HL-60 (cell line): ENCODE measurements at regions not wholly inside any gene's neighbourhood (a gene's known extent, or its start where the extent isn't known, plus 50 kb on each side); places are given as distances from the start of the nearest gene placed in this dataset.

Source experiments
- DNase-seq, 2 experiments: peaks; one replicate each; pipeline ENCODE4 v3.0.0-alpha.2; 2010 to 2020; ENCODE audit warnings: low read depth in 1 of 2, low spot score in 1 of 2
- H3K27ac ChIP-seq: fragments of 250-450 bp; sonication (Bioruptor Pico); replicated peaks from 2 replicates; pipeline ENCODE4 v1.5.1; 2020; ENCODE audit warnings: mild to moderate bottlenecking, moderate library complexity
- H3K27me3 ChIP-seq: fragments of 250-450 bp; sonication (Bioruptor Pico); 2 replicates; pipeline ENCODE4 v1.5.1; 2021; ENCODE audit warnings: mild to moderate bottlenecking, moderate library complexity; ENCODE audit not compliant: insufficient read depth, poor library complexity, severe bottlenecking
- H3K4me3 ChIP-seq: replicated peaks from 2 replicates; pipeline ENCODE4 v1.5.1; 2011; ENCODE audit warnings: mild to moderate bottlenecking, control low read depth, low read length; ENCODE audit not compliant: insufficient read depth
- GABPA ChIP-seq: IDR thresholded peaks from 2 replicates; pipeline ENCODE4 v1.6.1; 2012; ENCODE audit warnings: low read depth
- POLR2AphosphoS5 ChIP-seq: IDR thresholded peaks from 2 replicates; pipeline ENCODE4 v1.6.1; 2012; ENCODE audit warnings: low read depth
- SPI1 ChIP-seq: IDR thresholded peaks from 2 replicates; pipeline ENCODE4 v1.6.1; 2012; ENCODE audit warnings: low read depth, mild to moderate bottlenecking, borderline replicate concordance
- TF ChIP-seq, protein P1 (sequence below): IDR thresholded peaks from 2 replicates; pipeline ENCODE4 v1.6.1; 2012; ENCODE audit warnings: low read depth; ENCODE audit not compliant: insufficient replicate concordance
- TF ChIP-seq, protein P2 (sequence below): IDR thresholded peaks from one replicate; pipeline ENCODE4 v1.5.1; 2011; ENCODE audit warnings: low read length, control low read depth, inconsistent platforms; ENCODE audit not compliant: insufficient read depth

DNA sequence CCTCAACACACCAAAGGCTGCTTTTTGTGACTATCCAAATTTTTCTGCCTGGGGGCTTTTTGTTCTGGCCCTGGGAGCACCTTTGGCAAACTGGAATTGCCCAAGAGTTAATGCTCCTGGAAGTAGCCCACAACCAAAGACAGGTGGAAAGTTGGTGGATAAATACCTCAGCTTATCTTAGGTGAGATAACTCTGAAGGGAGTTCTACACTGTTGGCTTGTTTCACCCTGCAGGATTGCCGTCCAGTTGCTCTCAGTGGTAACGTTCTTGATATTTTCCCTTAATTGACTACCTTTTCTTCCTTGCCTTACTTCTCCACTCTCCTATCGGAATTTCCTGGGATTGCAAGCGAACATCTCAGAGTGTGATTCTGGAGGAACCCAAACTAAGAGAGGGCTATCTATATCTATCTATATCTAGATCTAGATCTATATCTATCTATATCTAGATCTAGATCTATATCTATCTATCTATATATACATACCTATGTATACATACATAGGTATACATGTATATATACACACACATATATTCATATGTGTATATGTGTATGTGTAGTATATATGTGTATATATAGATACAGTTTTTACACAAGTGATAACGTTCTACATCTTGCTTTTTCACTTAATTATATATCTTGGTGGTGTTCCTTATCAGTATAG is 82.6 kb upstream of the DHX15 start:
- DNase-seq, result no peak
- TF ChIP-seq GABPA, result no peak
- TF ChIP-seq, protein P1, sequence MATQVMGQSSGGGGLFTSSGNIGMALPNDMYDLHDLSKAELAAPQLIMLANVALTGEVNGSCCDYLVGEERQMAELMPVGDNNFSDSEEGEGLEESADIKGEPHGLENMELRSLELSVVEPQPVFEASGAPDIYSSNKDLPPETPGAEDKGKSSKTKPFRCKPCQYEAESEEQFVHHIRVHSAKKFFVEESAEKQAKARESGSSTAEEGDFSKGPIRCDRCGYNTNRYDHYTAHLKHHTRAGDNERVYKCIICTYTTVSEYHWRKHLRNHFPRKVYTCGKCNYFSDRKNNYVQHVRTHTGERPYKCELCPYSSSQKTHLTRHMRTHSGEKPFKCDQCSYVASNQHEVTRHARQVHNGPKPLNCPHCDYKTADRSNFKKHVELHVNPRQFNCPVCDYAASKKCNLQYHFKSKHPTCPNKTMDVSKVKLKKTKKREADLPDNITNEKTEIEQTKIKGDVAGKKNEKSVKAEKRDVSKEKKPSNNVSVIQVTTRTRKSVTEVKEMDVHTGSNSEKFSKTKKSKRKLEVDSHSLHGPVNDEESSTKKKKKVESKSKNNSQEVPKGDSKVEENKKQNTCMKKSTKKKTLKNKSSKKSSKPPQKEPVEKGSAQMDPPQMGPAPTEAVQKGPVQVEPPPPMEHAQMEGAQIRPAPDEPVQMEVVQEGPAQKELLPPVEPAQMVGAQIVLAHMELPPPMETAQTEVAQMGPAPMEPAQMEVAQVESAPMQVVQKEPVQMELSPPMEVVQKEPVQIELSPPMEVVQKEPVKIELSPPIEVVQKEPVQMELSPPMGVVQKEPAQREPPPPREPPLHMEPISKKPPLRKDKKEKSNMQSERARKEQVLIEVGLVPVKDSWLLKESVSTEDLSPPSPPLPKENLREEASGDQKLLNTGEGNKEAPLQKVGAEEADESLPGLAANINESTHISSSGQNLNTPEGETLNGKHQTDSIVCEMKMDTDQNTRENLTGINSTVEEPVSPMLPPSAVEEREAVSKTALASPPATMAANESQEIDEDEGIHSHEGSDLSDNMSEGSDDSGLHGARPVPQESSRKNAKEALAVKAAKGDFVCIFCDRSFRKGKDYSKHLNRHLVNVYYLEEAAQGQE, result no peak
- TF ChIP-seq, protein P2, sequence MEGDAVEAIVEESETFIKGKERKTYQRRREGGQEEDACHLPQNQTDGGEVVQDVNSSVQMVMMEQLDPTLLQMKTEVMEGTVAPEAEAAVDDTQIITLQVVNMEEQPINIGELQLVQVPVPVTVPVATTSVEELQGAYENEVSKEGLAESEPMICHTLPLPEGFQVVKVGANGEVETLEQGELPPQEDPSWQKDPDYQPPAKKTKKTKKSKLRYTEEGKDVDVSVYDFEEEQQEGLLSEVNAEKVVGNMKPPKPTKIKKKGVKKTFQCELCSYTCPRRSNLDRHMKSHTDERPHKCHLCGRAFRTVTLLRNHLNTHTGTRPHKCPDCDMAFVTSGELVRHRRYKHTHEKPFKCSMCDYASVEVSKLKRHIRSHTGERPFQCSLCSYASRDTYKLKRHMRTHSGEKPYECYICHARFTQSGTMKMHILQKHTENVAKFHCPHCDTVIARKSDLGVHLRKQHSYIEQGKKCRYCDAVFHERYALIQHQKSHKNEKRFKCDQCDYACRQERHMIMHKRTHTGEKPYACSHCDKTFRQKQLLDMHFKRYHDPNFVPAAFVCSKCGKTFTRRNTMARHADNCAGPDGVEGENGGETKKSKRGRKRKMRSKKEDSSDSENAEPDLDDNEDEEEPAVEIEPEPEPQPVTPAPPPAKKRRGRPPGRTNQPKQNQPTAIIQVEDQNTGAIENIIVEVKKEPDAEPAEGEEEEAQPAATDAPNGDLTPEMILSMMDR, result no peak
- TF ChIP-seq POLR2AphosphoS5, result no peak
- no peak for TF ChIP-seq SPI1
- no peaks in the 10 kb centered on the region for H3K27me3 ChIP-seq

DNA sequence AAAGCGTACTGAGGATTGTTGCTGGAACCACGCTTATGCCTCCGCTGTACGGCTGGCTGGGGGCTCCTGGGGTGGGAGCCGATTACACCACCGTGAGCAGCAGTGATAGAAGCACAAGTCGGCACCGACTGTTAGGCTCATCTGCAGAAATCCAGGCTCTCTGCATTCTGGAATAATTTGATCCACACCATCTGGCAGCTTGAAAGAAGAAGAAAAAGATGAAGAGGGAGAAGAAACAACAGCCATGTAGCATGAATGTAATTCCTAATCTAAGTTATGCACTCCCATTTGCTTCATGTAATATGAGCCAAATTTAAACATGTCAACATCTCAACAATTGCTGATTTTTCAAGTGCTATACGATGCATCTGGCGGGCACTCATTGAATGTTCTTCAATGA is 84.6 kb upstream of the DHX15 start:
- TF ChIP-seq POLR2AphosphoS5 (no peak), SPI1 (no peak), GABPA (no peak)
- TF ChIP-seq, protein P2, result no peak
- TF ChIP-seq, protein P1, result no peak
- H3K27ac ChIP-seq, result no peak overlapping the region
- no peaks in the 10 kb centered on the region for H3K27me3 ChIP-seq
- H3K4me3 ChIP-seq, result no peak overlapping the region
- no peak for DNase-seq

More for the DNA sequence above, 82.6 kb upstream of the DHX15 start:
- no peak overlapping the region for H3K4me3 ChIP-seq
- H3K27ac ChIP-seq, result no peak overlapping the region

DNA sequence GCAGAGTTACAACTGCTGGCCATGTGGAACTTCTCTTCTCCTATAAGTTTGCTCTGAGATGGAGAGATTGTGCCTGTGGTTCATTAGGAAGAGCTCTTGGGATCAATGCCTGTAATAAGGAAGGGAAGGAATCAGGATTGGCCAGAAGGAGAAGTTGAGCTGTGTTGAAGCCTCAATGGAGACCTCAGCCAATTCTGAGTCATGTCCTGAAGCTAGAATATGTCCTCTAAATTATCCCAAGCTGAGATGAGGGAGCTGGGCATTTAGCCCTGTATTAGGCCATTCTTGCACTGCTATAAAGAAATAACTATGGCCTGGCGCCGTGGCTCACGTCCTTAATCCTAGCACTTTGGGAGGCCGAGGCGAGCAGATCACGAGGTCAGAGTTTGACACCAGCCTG is 85.4 kb upstream of the DHX15 start:
- H3K4me3 ChIP-seq, result no peak overlapping the region
- DNase-seq, result no peak
- no peak for TF ChIP-seq SPI1
- TF ChIP-seq, protein P2, result no peak
- no peaks in the 10 kb centered on the region for H3K27me3 ChIP-seq
- H3K27ac ChIP-seq, result no peak overlapping the region

DNA sequence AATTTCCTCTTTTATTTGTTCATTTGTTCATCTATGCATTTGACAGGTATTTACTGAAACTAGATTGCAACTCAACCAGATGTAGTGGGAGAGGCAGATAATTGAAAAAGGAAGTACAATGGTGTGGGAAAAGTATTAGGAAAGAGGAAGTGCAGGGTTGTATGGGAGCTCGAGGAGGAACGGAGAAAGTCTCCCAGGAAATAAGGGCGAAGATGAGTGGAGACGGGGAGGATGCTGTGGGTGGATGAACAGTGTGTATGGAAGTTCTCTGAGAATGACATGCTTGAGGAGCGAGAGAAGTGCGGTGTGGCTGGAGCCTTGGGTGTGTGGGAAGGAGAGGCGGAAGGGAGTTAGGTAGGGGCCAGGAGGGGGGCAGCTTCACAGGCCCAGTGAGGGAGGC is 87.5 kb upstream of the DHX15 start:
- TF ChIP-seq POLR2AphosphoS5, result no peak
- TF ChIP-seq SPI1, result peak; percentile 89
- TF ChIP-seq, protein P2, result no peak
- H3K4me3 ChIP-seq, result no peak overlapping the region
- H3K27ac ChIP-seq, result no peak overlapping the region
- DNase-seq, result no peak
- no peaks in the 10 kb centered on the region for H3K27me3 ChIP-seq
